ENCODE measurements at regions not wholly inside any gene's neighbourhood (a gene's known extent, or its start where the extent isn't known, plus 50 kb on each side); places are given as distances from the start of the nearest gene placed in this dataset.
A peak's percentile ranks its signal among the peaks of the same experiment; 100 is the strongest.
"Not testable (repeated sequence)": the region's sequence is repeated elsewhere in the genome, so short reads cannot be mapped to it uniquely, and the experiment has no call there.

- FAIRE-seq = no peak
- POLR2A ChIA-PET = no interaction called here
- Histone ChIP-seq H3K4me3 (no peak overlapping the region), H3K9me3 (0 out of 3 replicates have a peak, but pooled peaks cover 3% of the 10 kb centered on the region), H3K27ac (no peak overlapping the region), H3K4me1 (no peaks in the 10 kb centered on the region), H3K4me2 (no peak overlapping the region)
- CTCF ChIA-PET = no interaction called here
- DNase-seq (ENCODE audit: low read depth in 1 of 2, low spot score in 1 of 2) = no peak
- TF ChIP-seq E2F6 (IDR thresholded peaks at IDR 0.05; ENCODE audit: borderline replicate concordance, low read depth) (no peak), EP300 (IDR thresholded peaks at IDR 0.05) (no peak), HOXB13 (CRISPR knock-in tag; IDR thresholded peaks at IDR 0.05; ENCODE audit: low read depth) (no peak), RARB (CRISPR knock-in tag; IDR thresholded peaks at IDR 0.05) (no peak), ATOH8 (CRISPR knock-in tag; IDR thresholded peaks at IDR 0.05; ENCODE audit: low read depth) (no peak), EHF (CRISPR knock-in tag; IDR thresholded peaks at IDR 0.05) (no peak), PHF8 (IDR thresholded peaks at IDR 0.05; ENCODE audit: borderline replicate concordance, low read depth) (no peak)
- ATAC-seq = no peak
Observed at GRCh38 chr10:9175200-9175599, 1120.7 kb downstream of the GATA3 start.

GRCh38 chr10:9183197-9183880, 1128.9 kb downstream of the GATA3 start:
- FAIRE-seq; ATAC-seq; H3K27ac ChIP-seq; H3K4me2 ChIP-seq; H3K9me3 ChIP-seq; H3K4me1 ChIP-seq; DNase-seq (ENCODE audit: low read depth in 1 of 2, low spot score in 1 of 2); CTCF ChIA-PET; H3K4me3 ChIP-seq; POLR2A ChIA-PET: not testable (repeated sequence)
- WGBS (ENCODE audit: missing lambda C conversion rate) = 69% methylated on average over 19 of the region's 48 CpGs

- H3K4me2 ChIP-seq = no peak overlapping the region
- no peak for TF ChIP-seq FOSL2 (IDR thresholded peaks at IDR 0.05)
- TF ChIP-seq FOSL2 (CRISPR knock-in tag; IDR thresholded peaks at IDR 0.05) = no peak
- TF ChIP-seq NPAS2 (CRISPR knock-in tag; IDR thresholded peaks at IDR 0.05; ENCODE audit: borderline replicate concordance) = no peak
- TF ChIP-seq ZC3H11A (IDR thresholded peaks at IDR 0.05) = no peak
- TF ChIP-seq CTCF (IDR thresholded peaks at IDR 0.05) = no peak
- TF ChIP-seq REST (IDR thresholded peaks at IDR 0.05) = no peak
- TF ChIP-seq RFX5 (IDR thresholded peaks at IDR 0.05) = no peak
- no peak for TF ChIP-seq USF2 (IDR thresholded peaks at IDR 0.05)
- no peak for TF ChIP-seq EHMT2 (IDR thresholded peaks at IDR 0.05; ENCODE audit: low read depth)
- no peak for TF ChIP-seq RARB (CRISPR knock-in tag; IDR thresholded peaks at IDR 0.05)
- TF ChIP-seq CBX2 (IDR thresholded peaks at IDR 0.05; ENCODE audit: borderline replicate concordance, low read depth) = no peak
- H3K27ac ChIP-seq = no peak overlapping the region
- 49% methylated on average over 3 of the region's 3 CpGs for WGBS (ENCODE audit: missing lambda C conversion rate)
- CTCF ChIA-PET = no interaction called here
- POLR2A ChIA-PET = no interaction called here
- FAIRE-seq (no peak), DNase-seq (ENCODE audit: low read depth in 1 of 2, low spot score in 1 of 2) (peak in 1 of 2 experiments; percentile 6), ATAC-seq (no peak)
- H3K9me3 ChIP-seq = no peaks in the 10 kb centered on the region
- no peaks in the 10 kb centered on the region for H3K4me1 ChIP-seq
- H3K4me3 ChIP-seq = no peak overlapping the region
Observed at GRCh38 chr10:9188022-9188810, 1133.7 kb downstream of the GATA3 start.
